ENCODE measurements at regions not wholly inside any gene's neighbourhood (a gene's known extent, or its start where the extent isn't known, plus 50 kb on each side); places are given as distances from the start of the nearest gene placed in this dataset.

DNA sequence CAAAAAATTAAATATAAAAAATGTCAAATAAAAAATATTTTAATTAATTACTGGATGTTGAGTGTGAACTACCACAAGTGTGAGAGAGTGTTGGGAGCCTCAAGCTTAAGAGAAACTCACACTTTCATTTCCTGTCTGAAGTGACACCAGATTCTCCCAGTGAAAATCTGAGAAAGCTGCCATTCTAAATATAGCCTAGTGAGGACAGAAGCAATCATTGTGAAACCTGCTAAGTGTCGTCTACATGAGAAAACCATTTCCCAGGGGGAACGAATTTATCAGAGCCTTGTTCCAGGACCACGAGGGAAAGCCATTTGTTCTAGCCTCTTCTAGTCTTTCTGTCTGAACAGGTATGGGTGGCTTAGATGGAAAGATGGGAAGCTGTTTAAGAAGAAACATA, 329.3 kb upstream of the PRMT6 start:
- no peak for FAIRE-seq

DNA sequence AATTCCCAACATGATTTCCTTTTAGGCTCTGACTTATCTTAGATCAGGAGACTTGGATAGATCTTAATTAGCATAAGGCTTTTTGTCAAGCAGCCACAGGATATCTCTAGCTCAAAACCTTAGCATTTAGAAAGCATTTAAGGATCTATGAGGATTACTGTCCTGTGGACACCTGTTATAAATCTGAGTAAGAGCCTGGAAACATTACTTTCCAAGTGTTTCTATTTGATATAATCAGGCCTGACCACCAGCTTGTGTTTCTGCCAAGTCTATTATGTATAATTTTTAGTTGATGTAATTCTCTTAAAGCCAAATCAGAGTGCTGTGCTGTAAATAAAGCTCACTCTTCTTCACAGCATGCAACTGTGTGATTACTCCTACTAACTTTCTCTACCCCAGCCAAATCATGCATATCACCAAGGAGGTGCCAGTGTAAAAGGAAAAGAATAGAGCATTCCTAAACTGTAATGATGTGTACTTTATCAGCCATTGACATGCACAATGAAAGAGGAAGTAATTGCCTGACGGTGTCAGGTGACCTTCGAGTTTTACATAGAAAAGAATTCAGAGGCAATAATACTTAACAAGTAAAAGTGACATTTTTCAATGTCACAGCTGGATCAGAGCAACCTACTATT, 309.9 kb upstream of the PRMT6 start:
- FAIRE-seq, result no peak

DNA sequence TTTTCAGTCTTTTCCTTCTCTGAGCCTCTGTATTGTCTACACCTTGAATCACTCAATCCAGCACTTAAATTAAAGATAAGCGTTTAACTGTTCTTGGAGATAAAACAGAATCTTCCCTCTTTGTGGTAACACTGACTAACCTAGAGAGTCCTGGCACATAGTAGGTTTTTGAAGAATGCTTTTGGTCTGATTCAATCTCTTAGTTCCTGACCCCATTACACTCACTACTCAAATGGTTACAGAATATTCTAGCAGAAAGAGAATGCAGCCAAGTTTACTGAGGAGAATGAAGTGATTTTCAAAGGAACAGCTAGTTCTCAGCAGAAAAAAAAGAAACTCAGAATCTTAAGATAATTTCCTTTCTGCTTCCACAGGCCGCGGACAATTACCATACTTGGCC, 309.2 kb upstream of the PRMT6 start:
- no peak for FAIRE-seq

DNA sequence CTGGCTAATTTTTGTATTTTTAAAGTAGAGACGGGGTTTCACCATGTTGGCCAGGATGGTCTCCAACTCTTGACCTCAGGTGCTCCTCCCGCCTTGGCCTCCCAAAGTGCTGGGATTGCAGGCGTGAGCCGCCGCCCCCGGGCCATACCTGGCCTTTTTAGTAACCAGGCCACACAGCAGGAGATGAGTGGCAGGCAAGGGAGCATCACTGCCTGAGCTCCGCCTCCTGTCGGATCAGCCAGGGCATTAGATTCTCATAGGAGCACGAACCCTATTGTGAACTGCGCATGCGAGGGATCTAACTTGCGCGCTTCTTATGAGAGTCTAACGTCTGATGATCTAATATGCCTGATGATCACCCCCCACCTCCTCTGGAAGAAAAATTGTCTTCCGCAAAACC, 308.7 kb upstream of the PRMT6 start:
- no peak for FAIRE-seq

DNA sequence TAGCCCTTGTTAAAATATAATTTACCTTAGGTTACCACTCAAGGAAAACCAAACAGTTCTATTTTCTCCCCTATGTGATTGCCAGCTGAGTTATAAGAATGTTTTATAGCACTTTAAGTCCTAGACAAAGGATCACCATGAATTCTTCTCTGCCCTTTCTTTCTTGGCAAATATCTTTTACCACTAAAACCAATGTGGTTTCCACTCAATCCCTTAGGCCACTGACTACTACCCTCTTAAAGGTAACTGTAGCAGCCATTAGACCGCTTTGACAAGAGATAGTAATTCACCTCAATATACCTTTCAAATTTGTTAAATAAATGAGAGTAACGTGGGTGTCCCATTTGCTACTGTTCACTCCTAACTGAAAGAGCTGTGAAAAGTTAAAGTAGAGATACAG, 307.9 kb upstream of the PRMT6 start:
- FAIRE-seq, result no peak

DNA sequence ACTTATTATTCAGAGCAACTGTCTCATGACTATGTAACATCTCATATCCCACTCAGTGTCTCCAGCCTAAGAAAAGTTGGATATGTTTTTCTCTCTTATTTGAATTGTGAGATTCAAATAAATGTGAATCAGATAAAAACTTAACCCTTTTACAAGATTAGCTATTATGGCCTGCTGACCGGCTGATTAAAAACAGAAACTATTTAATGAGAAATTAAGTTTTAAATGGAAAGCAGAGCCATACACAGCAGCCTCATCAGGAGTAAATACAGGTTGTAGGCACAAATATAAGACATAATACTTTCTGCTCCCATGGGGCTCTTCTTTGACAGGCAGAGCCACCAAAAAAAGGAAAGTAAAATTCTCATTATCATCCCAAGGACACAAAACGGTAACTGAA, 307.0 kb upstream of the PRMT6 start:
- FAIRE-seq, result no peak

DNA sequence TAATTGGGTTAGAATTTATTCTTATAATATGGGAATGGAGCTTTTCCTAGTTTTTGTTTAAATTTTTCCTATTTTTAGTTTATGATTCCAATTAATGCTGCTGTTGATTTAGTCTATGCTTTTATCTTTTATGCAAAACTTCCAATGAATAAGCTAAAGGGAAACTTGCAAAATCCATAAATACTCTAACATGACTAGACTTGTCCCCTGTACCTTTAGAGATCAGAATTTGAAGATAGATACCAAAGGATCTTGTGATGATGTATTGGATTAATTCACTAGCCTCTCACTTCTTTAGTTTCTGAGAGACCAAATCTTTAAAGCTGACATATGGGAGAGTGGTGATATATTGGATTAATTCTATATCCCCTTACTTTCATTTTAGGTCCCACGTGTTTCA, 306.6 kb upstream of the PRMT6 start:
- no peak for FAIRE-seq

DNA sequence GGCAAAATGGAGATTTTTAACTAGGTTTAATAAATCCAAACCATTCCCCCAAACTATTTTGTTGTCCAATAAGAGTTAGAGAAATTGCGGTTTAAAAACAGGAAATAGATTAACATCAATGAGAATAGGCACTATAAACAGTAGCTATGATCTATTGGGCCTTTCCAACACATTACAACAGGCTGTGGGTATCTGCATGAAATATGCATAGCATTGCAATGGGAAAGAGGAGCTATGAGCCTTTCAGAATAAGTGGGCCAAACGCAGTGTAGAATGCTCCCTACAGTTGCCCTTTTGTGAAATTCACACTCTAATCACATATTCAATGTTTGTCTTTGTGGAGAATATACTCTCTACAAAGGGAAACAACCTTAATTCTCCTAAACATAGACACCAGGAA, 305.5 kb upstream of the PRMT6 start:
- FAIRE-seq, result no peak

DNA sequence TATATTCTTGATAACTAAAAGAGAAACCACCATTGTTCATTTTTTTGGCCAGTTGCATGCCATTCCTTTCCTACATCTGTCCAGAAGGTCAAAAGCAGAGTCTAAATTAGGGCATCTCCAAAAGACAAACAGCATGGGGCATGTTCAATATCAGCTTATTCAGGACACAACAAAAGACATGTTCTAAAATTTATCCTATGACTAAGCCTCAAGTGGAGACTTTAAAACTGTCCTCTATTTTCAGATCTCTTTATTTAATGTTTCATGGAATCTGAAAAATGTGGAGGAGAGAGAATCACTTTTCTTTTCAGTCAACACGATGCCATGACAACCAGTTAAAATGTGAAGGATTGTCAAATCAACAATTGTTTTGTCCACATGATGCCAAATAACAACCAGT, 303.4 kb upstream of the PRMT6 start:
- no peak for FAIRE-seq

DNA sequence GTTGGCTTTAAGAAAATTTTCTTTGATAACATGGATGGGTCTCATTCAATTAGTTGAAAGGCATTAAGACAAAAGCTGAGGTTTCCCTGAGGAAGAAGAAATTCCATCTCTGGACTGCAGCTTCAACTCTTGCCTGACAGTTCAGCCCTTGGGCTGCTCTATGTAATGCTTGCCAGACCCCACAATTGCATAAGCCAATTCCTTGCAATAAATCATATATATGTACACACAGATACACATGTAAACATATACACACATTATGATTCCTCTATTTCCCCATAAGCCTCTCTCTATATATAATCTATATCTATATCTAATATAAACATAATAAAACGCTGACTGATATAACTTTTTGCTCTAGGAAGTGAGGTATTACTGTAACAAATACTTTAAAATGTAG, 301.5 kb upstream of the PRMT6 start:
- no peak for FAIRE-seq

DNA sequence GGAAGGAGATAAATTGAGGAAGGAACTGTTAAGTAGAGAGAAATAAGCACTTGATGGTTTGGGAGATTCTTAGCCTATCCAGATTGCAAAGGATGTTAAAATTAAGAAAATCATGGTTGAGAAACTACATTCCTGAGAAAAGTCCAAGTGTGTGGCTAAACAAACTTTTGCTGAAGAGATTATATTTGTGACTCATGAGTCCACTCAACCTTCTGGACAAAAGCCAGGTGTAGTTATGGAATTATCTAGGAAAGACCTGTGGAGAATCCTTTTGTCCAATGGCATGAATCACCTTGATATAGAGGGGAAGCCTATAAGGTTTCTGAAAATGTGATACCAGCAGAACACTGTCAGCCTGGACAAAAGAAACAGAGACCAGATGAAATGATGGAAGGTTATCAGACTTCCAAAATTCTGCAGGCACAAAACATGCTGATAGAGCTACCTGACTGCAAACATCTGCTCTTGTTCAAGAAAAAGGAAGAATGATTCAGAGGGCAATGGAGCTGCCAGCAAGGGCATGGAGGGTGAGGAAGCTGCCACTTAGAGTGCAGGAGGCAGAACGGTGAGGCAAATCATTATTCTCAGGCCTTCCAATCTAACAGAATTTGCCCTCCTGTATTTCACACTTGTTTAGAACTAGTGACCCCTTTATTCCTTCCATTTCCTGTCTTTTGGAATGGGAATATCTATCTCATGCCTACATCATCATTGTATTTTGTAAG, 300.6 kb upstream of the PRMT6 start:
- no peak for FAIRE-seq

DNA sequence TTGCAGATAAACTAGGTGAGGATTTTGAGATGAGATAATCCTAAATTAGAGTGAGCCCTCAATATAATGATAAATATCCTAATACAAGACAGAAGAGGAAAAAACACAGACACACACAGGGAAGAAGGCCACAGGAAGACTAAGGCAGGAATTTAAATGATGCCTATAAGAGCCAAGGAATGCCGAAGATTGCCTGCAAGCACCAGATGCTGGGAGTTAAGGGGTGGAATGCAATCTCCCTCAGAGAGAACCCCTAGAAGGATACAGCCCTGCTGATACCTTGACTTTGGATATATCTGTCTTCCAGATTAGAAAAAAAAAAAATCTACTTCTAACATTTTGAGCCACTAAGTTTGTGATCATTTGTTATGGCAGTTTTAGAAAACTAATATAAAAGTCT, 299.7 kb upstream of the PRMT6 start:
- FAIRE-seq, result no peak

DNA sequence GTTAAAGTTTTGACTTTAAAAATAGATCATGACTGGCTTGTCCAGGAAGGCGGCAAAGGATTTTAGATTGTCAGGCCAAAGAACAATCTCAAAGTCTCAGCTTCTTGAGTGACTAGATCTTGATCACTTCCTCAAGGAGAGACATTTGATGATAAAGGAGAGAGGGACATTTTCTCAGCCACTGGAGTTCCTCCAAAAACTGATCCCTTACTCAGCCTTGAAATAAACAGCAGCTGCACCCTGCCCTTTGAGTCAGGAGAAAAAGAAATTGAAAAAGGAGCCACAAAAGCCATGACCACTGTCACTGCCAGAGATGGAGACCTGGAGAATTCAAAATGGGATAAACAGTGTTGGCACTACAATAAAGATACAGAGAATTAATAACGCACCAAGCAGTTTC, 288.4 kb upstream of the PRMT6 start:
- FAIRE-seq, result no peak

DNA sequence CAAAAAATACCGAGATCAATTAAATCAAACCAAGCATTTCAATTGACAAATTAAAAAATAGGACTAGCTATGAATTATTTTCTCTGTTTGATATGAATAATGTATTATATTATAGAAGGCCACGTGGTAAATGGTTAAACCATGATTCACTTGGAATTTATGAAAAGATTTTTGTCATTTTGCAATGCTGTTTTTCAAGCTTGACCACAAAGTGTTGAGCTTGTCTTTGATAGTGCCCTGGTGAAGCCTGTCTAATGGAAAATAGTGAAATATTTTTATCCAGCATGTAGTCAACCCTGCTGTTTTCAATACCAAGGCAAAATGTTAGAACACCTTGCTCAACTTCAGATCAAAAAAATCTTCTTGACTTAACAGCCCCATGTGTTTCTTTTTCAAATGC, 288.0 kb upstream of the PRMT6 start:
- no peak for FAIRE-seq

DNA sequence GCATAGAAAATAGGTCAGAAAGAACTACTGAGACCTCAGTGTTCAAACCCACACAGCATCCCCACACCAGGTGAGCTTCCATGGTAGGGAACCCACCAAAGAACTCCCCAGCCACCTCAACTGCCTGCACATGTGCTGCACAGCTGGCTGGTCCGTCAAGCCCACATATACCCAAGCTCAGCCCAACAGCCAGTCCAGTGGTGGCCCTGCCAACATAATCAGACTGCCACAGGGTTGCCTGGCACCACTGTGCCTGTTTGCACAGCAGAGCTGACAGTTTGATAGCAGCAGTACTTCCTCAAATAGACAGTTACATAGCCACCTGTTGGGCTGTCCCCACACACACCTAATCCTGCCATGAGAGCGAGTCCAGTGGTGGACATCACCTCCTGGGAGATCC, 283.3 kb upstream of the PRMT6 start:
- FAIRE-seq, result no peak

DNA sequence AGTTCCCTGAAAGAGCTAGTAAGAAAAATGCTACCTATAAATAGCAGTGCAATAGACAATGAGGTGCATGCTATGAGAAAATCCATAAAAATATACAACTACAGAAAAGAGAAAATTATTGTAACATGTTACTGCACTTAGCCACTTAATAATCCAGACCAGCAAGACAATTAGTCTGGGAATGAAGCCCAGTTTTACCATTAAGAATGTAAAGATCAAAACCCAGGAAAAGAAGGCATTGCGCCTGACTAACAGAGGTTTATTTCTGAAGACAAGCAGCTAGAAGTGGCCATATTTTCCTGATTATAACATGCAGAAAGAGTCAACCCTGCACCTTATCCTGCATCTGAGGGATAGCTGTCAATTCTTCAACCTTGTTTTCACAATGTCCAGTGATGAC, 276.4 kb upstream of the PRMT6 start:
- FAIRE-seq, result no peak

DNA sequence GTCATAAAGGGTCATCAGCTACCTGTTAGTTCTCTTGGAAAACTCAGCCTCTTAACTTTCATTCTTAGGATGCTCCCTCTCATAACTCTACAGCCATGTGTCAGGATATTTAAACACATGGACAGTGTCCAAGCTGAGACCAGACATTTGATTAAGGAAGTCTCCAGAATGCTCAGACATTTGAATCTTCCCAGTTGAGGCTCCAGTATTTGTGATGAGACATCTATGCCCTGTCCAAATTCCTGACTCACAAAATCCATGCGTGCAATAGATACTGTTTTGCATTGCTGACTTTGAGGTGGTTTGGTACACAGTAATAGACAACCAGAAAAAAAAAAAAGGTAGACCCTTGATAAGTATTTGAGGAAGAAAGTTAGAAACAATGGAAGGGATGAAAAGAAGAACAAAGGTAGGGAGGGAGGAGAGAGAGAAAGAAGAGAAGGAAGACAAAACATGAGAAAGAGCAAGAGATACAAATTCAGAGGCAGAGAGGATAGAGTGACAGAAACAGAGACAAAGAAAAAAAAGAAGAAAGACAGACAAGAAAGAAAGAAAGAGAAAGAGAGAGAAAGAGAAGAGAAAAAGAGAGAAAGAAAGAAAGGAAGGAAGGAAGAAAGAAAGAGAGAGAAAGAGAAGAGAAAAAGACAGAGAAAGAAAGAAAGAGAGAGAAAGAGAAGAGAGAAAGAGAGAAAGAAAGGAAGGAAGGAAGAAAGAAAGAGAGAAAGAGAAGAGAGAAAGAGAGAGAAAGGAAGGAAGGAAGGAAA, 275.5 kb upstream of the PRMT6 start:
- FAIRE-seq, result no peak

DNA sequence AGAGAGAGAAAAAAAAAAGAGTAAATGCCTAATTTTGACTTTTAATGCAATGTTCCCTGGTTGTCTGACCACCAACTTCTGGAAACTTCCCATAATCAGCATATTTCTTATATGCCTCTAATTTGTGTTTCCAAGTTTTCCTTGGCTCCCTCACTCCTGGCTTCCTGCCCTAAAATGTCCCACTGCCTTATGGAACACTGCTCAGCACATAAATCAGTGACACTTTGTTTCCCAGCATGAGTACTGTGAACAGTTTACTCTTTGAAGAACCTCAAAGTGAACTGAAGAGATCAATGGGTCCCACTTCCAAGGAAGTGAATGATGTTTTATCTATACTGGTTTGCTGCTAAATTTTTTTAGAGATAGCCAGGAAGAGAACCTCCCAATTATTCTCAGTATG, 271.3 kb upstream of the PRMT6 start:
- FAIRE-seq, result no peak

DNA sequence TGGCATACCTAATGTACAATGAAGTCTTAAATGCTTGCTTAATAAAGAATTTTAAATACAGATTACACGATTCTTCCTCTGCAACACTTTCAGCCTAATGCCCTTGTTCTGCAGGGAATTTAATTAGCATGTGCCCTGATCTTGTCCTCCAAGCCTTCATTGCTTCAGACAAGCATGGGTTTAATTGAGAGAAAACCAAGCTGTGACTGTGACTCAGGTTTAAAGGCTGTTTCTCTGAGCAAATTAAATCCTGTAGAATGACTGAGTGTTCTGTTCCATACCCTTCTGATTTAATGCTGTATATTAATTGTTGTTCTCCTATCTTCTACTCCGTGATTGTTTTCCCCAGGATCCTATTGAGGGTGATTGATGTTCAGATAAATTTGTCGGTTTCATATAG, 269.0 kb upstream of the PRMT6 start:
- FAIRE-seq, result no peak

DNA sequence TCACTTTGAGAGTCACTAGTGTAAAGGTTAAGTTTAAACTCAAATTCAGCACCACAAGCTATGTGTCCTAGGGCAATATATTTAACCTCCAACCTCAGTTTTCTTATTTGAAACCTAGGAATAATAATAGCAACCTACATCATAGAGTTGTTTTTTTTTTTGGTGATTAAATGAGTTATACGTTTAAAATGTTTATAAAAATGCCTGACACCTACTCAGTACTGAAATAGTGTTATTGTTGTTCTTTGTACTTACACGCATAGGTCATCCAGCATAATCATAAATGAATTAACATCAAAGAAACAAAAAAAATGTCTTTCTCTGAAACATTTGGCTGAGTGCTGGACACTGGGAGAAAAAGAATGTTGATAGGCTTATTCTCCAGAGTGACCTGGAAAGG, 266.8 kb upstream of the PRMT6 start:
- FAIRE-seq, result no peak

DNA sequence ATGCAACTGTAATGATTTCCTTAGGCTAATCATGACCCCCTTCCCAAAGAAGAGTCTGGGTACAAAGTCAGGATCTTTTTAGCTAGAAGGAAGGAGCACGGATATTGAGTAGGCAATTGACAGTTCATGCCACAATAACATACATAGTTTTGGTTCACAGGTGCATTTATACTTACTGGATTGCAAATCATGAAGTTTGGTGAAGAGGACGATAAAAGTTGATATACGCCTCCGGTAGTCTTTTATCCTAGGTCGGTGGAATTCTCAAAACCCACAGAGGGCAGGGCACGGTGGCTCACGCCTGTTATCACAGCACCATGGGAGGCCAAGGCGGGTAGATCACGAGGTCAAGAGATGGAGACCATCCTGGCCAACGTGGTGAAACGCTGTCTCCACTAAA, 265.4 kb upstream of the PRMT6 start:
- no peak for FAIRE-seq

DNA sequence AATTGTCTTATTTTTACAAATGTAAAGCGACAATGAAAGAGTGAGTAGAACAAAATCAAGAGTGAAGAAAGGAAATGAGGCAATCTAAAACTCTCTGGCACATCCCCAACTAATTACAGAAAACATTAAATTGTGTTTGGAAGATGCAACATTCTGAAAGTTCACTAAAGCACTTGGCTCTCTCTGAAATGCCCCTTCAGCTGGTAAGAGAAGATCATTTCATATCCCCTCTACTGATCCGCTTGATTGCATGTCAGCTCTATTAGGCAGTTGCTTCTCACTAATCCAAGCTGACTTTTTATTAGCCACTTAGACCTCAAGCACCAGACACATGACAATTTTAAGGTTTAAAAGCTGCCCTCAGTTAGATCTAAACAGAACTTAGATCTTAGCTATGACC, 262.8 kb upstream of the PRMT6 start:
- no peak for FAIRE-seq

DNA sequence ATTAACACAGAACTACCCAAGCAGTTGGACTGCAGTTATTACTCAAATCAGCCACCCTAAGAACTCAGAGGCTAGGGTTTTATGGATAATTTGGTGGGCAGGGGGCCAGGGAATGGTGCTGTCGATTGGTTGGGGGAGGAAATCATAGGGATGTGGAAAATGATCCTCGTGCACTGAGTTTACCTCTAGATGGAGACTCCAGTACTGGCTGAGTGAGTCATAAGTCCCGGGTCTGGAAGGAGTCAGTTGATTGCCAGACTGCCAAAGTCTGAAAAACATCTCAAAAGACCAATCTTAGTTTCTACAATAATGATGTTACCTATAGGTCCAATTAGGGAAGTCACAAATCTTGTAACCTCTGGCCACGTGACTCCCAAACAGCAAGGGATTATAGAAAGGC, 257.5 kb upstream of the PRMT6 start:
- FAIRE-seq, result no peak

DNA sequence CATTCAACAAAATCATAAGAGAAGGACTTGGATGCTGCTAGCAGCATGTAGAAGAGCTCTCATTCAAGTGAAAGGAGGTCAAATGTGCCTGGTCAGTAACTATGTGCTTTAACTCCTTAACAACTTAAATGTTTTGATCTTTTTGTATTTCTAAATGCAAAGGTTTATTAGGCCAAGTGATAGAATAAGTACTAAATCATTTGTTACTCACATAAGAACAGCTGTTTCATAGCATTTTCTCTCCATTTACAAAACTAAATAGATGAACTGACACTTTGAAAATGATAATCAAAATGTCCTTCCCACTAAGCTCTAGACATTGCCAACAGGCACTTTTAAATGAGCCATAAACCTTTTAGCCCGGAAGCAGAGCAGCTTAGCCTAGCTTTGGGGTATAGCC, 254.3 kb upstream of the PRMT6 start:
- no peak for FAIRE-seq

DNA sequence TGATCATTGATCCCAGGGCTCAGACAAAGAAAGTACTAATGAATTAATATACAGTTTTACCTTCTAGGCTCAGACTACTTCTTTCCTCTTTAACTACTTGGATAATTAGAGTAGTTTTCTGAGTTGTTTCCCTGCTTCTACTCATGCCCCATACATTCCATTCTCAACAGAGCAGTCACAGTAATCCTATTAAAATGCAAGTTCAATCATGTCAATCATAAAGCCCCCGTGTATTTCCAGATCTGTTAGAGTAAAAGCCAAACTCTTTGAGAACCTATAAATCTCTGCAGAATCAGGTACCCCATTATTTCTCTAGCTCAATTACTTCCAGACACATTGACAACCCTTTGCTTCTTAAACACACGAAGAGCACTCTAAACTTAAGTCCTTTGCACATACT, 242.1 kb upstream of the PRMT6 start:
- no peak for FAIRE-seq
